Upper lobe of left lung (tissue), 6 donors: ENCODE measurements at regions not wholly inside any gene's neighbourhood (a gene's known extent, or its start where the extent isn't known, plus 50 kb on each side); places are given as distances from the start of the nearest gene placed in this dataset.

Experiments
- ATAC-seq, 2 donors: fragments of 200-7000 bp; cut with Tn5 transposase; one replicate each; pipeline ENCODE4 v1.9.1; 2022; ENCODE audit warnings: mild to moderate bottlenecking in 2 of 2, moderate library complexity in 2 of 2; ENCODE audit not compliant: low FRiP score in 2 of 2
- DNase-seq, 2 donors: peaks; one replicate each; pipeline ENCODE4 v3.0.0-alpha.2; 2019 to 2020
- H3K27ac ChIP-seq, 4 donors: fragments of 200-600 bp; sonication (generic); one replicate each; pipeline ENCODE4 v1.5.1; 2016 to 2019
- H3K27me3 ChIP-seq, 4 donors: fragments of 200-600 bp; sonication (generic); one replicate each; pipeline ENCODE4 v1.5.1; 2017 to 2019
- H3K36me3 ChIP-seq, 4 donors: fragments of 200-600 bp; sonication (generic); one replicate each; pipeline ENCODE4 v1.5.1; 2016 to 2019
- H3K4me1 ChIP-seq, 4 donors: fragments of 200-600 bp; sonication (generic); one replicate each; pipeline ENCODE4 v1.5.1; 2018 to 2019
- H3K4me3 ChIP-seq, 4 donors: fragments of 200-600 bp; sonication (generic); one replicate each; pipeline ENCODE4 v1.5.1; 2017 to 2019; ENCODE audit warnings: mild to moderate bottlenecking in 2 of 4, moderate library complexity in 1 of 4
- H3K9me3 ChIP-seq, 4 donors: fragments of 200-600 bp; sonication (generic); one replicate each; pipeline ENCODE4 v1.5.1; 2018 to 2019
- EP300 ChIP-seq, 4 donors: sonication (generic); formaldehyde crosslinking; IDR thresholded peaks; one replicate each; pipeline ENCODE4 v1.5.1; 2017; ENCODE audit warnings: antibody characterized with exemption in 4 of 4, control low read depth in 2 of 4
- POLR2A ChIP-seq, 4 donors: fragments of 450-650 bp; IDR thresholded peaks; one replicate each; pipeline ENCODE4 v1.5.1; 2016 to 2017; ENCODE audit warnings: antibody characterized with exemption in 4 of 4, mild to moderate bottlenecking in 2 of 4
- POLR2AphosphoS5 ChIP-seq, 2 donors: sonication (generic); formaldehyde crosslinking; IDR thresholded peaks; one replicate each; pipeline ENCODE4 v1.5.1; 2017; ENCODE audit warnings: antibody characterized with exemption in 2 of 2
- WGBS, 2 donors: methylation state at CpG; one replicate each; pipeline ENCODE4 v1.1.5; 2017 to 2018; 5-methylcytosine and 5-hydroxymethylcytosine counted together
- TF ChIP-seq, protein P1 (sequence below), 6 experiments: fragments of 450-650 bp in 4 of 6; fragments of 200-600 bp in 2 of 6; sonication (generic) in 2 of 6; IDR thresholded peaks; one replicate each; pipeline ENCODE4 v1.5.1; 2016 to 2019; ENCODE audit warnings: antibody characterized with exemption in 6 of 6
- donor health status: DM: no; HTN: no; CAD: no; lungs with moderate emphysema.
- donor health status: DM: no; HTN: yes; CAD: no; lungs with severe emphysema.

DNA sequence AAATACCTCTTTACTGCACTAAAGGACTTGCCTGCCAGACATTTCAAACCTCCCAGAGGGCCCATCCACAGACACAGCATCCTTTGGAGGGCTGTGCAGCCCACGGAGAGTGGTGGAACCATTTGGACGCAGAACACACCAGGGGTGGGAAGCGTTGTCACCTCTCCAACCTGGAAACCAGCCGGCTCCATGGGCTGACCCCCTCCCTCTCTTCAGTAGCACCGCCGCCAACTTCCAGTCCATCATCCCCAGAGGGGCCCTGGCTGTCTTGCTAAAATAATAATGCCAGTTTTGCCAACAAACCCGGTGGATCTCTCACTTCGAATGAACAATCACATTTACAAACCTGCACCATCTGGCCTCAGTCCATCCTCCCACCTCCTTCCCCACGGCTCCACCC, 203.9 kb downstream of the FBXO15 start:
- Histone ChIP-seq H3K9me3 (no peaks in the 10 kb centered on the region), H3K4me1 (no peaks in the 10 kb centered on the region), H3K4me3 (no peak overlapping the region), H3K36me3 (no peaks in the 10 kb centered on the region), H3K27ac (no peak overlapping the region), H3K27me3 (no peaks in the 10 kb centered on the region)
- TF ChIP-seq, protein P1, sequence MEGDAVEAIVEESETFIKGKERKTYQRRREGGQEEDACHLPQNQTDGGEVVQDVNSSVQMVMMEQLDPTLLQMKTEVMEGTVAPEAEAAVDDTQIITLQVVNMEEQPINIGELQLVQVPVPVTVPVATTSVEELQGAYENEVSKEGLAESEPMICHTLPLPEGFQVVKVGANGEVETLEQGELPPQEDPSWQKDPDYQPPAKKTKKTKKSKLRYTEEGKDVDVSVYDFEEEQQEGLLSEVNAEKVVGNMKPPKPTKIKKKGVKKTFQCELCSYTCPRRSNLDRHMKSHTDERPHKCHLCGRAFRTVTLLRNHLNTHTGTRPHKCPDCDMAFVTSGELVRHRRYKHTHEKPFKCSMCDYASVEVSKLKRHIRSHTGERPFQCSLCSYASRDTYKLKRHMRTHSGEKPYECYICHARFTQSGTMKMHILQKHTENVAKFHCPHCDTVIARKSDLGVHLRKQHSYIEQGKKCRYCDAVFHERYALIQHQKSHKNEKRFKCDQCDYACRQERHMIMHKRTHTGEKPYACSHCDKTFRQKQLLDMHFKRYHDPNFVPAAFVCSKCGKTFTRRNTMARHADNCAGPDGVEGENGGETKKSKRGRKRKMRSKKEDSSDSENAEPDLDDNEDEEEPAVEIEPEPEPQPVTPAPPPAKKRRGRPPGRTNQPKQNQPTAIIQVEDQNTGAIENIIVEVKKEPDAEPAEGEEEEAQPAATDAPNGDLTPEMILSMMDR (IDR thresholded peaks at IDR 0.05): no peak
- TF ChIP-seq POLR2AphosphoS5 (IDR thresholded peaks at IDR 0.05): no peak
- no peak for TF ChIP-seq EP300 (IDR thresholded peaks at IDR 0.05)
- TF ChIP-seq POLR2A (IDR thresholded peaks at IDR 0.05): no peak
- DNase-seq (no peak), ATAC-seq (no peak)
- WGBS, 2 donors: 84 to 90% methylated on average over 8 to 9 of the region's 9 CpGs

DNA sequence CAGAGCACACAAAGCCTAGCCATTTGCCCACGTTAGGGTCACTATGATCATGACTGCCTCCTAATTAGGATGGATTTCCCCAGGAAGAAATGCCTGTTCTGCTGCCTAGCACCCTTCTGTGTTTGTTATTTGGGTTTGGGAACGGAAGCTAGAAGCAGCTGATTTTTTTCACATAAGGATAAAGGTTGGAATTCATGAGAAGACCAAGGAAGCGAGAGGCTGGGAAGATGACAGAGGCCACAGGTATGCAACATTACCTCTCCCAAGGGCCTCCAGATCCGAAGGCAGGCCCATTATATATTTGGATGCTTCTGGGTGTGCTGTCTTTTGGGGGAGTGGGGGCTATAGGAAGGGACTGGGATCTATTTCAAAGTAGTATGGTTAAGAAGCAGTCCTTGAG, 204.7 kb downstream of the FBXO15 start:
- no peaks in the 10 kb centered on the region for H3K27me3 ChIP-seq
- no peak overlapping the region for H3K4me3 ChIP-seq
- ATAC-seq: no peak
- no peaks in the 10 kb centered on the region for H3K4me1 ChIP-seq
- WGBS, 2 donors: 71 to 88% methylated on average over 4 of the region's 4 CpGs
- no peaks in the 10 kb centered on the region for H3K9me3 ChIP-seq
- H3K36me3 ChIP-seq: no peaks in the 10 kb centered on the region
- no peak overlapping the region for H3K27ac ChIP-seq
- no peak for TF ChIP-seq POLR2A (IDR thresholded peaks at IDR 0.05)
- TF ChIP-seq, protein P1 (IDR thresholded peaks at IDR 0.05): no peak
- no peak for TF ChIP-seq EP300 (IDR thresholded peaks at IDR 0.05)
- TF ChIP-seq POLR2AphosphoS5 (IDR thresholded peaks at IDR 0.05): no peak
- DNase-seq: no peak

DNA sequence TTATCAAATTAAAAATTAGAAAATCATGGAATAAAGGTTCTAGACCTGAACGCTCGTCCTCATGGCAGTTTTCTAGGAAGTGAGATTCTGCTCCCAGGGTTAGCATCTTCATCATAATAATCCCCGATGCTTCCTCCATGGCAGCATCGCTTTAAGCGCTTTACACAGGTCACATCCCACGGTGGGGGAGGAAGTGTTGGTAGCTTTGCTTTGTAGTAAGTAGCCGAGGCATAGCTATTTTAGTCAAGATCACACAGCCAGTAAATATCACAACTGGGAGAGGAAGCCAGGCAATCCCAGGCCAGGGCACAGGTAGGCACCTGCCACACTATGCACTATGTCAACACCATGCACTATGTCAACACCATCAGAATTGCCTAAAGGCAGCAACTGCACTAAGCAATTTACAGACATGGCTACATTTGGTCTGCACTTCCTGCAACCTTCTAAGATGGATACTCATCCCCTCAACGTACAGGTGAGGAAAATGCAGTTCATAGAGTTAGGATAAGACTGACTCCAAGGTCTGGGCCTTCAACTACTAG, 205.5 kb downstream of the FBXO15 start:
- ATAC-seq (no peak), DNase-seq (no peak)
- Histone ChIP-seq H3K27ac (no peak overlapping the region), H3K4me1 (no peaks in the 10 kb centered on the region), H3K36me3 (no peaks in the 10 kb centered on the region), H3K27me3 (no peaks in the 10 kb centered on the region), H3K9me3 (no peaks in the 10 kb centered on the region), H3K4me3 (no peak overlapping the region)
- WGBS, 2 donors: 76 to 80% methylated on average over 8 of the region's 8 CpGs
- no peak for TF ChIP-seq POLR2A (IDR thresholded peaks at IDR 0.05)
- TF ChIP-seq POLR2AphosphoS5 (IDR thresholded peaks at IDR 0.05): no peak
- TF ChIP-seq EP300 (IDR thresholded peaks at IDR 0.05): no peak
- TF ChIP-seq, protein P1 (IDR thresholded peaks at IDR 0.05): no peak

DNA sequence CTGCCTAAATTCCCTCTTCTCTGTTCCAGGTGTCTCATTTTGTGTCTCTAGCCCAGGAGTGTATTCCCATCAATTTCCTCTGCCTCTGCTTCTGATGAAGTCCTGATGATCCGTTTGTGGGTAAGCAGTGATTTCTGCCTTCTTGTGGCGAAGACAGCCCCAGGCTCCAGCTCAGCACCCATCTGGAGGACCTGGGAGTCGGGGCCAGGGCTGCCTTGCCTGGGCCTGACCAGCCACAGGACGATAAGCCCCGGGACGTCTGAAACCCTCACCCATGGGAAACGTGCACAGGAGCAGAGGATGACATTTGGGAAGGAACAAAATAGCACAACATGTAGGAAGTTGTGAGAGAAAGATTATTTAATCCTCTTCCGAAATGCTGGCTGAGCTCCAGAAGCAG, 206.9 kb downstream of the FBXO15 start:
- TF ChIP-seq, protein P1 (IDR thresholded peaks at IDR 0.05): no peak
- TF ChIP-seq POLR2AphosphoS5 (IDR thresholded peaks at IDR 0.05) (no peak), EP300 (IDR thresholded peaks at IDR 0.05) (no peak), POLR2A (IDR thresholded peaks at IDR 0.05) (no peak)
- DNase-seq (no peak), ATAC-seq (no peak)
- Histone ChIP-seq H3K27me3 (no peaks in the 10 kb centered on the region), H3K4me1 (no peaks in the 10 kb centered on the region), H3K4me3 (no peak overlapping the region), H3K27ac (no peak overlapping the region), H3K9me3 (no peaks in the 10 kb centered on the region), H3K36me3 (no peaks in the 10 kb centered on the region)
- 64 to 71% methylated on average over 8 of the region's 8 CpGs for WGBS, 2 donors

DNA sequence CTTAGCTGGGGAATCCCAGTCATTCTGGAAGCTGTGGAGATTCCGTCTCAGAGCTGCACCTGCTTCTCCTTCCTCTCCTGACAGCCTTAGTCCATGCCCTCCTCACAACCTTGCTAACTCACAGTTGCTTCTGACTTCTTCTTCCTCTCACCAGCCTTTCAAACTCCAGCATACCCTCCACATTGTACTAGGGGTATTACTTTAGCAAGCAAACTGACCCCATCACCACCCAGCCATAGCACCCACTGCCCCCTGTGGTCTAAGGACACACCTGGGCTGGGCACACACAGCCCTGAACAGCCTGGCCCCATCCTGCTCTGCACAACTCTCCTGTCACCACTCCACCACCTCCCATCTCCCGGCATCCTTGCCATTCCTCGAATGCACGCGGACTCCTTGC, 208.2 kb downstream of the FBXO15 start:
- no peak for ATAC-seq
- TF ChIP-seq POLR2AphosphoS5 (IDR thresholded peaks at IDR 0.05) (no peak), POLR2A (IDR thresholded peaks at IDR 0.05) (no peak), EP300 (IDR thresholded peaks at IDR 0.05) (no peak)
- TF ChIP-seq, protein P1 (IDR thresholded peaks at IDR 0.05): no peak
- WGBS, 2 donors: 74 to 82% methylated on average over 5 of the region's 5 CpGs

More for the DNA sequence above, 208.2 kb downstream of the FBXO15 start:
- Histone ChIP-seq H3K4me3 (no peak overlapping the region), H3K9me3 (no peaks in the 10 kb centered on the region), H3K4me1 (no peaks in the 10 kb centered on the region), H3K27me3 (no peaks in the 10 kb centered on the region), H3K27ac (no peak overlapping the region), H3K36me3 (no peaks in the 10 kb centered on the region)
- DNase-seq: no peak
